SU-DHL-6 (cell line): ENCODE measurements at regions not wholly inside any gene's neighbourhood (a gene's known extent, or its start where the extent isn't known, plus 50 kb on each side); places are given as distances from the start of the nearest gene placed in this dataset.

Source experiments
- CTCF ChIP-seq: fragments of 200-600 bp; sonication (generic); IDR thresholded peaks from one replicate; pipeline ENCODE4 v1.5.1; 2017; ENCODE audit warnings: antibody characterized with exemption, mild to moderate bottlenecking, low read length, moderate library complexity; ENCODE audit not compliant: insufficient read depth, poor library complexity, severe bottlenecking
- EZH2phosphoT487 ChIP-seq: fragments of 200-600 bp; sonication (generic), shearing (Covaris generic); conservative IDR thresholded peaks from 2 replicates; pipeline ENCODE4 v1.6.1; 2018; ENCODE audit warnings: mild to moderate bottlenecking, antibody characterized with exemption, low read length, moderate library complexity, mixed read lengths

- TF ChIP-seq CTCF = no peak
- no peak for TF ChIP-seq EZH2phosphoT487
Measured at GRCh38 chrX:4878640-4879039, 1165.2 kb upstream of the PRKX start.
